ENCODE measurements at regions not wholly inside any gene's neighbourhood (a gene's known extent, or its start where the extent isn't known, plus 50 kb on each side); places are given as distances from the start of the nearest gene placed in this dataset.

- TF ChIP-seq, protein P1, sequence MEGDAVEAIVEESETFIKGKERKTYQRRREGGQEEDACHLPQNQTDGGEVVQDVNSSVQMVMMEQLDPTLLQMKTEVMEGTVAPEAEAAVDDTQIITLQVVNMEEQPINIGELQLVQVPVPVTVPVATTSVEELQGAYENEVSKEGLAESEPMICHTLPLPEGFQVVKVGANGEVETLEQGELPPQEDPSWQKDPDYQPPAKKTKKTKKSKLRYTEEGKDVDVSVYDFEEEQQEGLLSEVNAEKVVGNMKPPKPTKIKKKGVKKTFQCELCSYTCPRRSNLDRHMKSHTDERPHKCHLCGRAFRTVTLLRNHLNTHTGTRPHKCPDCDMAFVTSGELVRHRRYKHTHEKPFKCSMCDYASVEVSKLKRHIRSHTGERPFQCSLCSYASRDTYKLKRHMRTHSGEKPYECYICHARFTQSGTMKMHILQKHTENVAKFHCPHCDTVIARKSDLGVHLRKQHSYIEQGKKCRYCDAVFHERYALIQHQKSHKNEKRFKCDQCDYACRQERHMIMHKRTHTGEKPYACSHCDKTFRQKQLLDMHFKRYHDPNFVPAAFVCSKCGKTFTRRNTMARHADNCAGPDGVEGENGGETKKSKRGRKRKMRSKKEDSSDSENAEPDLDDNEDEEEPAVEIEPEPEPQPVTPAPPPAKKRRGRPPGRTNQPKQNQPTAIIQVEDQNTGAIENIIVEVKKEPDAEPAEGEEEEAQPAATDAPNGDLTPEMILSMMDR (conservative IDR thresholded peaks at IDR 0.05): no peak
- TF ChIP-seq ZFX (IDR thresholded peaks at IDR 0.05): no peak
These were observed 1061.0 kb downstream of the NR2F1-AS1 start for GRCh38 chr5:92519811-92520632.
